HG03439 (cell line): ENCODE measurements at regions not wholly inside any gene's neighbourhood (a gene's known extent, or its start where the extent isn't known, plus 50 kb on each side); places are given as distances from the start of the nearest gene placed in this dataset.
A peak's percentile ranks its signal among the peaks of the same experiment; 100 is the strongest.

ENCODE experiments used
- ATAC-seq: cut with Tn5 transposase; IDR thresholded peaks from one replicate; pipeline ENCODE4 v1.9.1; 2021; ENCODE audit warnings: mild to moderate bottlenecking, moderate library complexity; ENCODE audit not compliant: unreplicated experiment

DNA sequence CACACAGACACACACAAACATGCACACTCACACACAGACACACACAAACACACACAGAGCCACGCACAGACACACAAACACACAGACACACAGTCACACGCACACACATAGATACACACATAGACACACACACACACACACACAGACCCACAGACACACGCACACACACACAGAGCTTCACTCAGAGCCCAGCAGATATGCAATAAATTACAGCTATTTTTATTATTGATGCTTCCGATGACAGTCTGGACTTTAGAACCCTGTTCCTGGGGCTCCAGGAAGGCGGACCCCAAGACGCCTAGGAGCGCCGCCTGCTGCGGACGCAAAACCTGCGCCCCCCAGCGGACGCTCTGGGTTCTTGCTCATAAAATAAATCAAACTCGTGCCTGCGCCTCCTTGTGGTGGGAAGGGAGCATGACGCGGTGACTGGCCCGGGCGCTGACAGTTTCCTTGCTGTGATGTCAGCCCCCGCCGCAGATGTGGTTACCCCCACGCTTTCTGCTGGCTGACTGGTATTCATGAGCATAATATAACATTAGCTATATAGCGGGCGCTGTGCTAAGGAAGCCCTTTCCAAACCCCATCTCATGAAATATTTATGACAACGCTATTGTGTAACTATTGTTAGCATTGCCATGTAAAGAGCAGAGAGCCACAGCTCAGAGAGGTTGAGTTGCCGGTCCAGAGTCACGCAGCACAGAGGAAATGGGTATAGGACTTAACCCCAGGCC is 64.4 kb upstream of the TM9SF2 start:
- ATAC-seq, result peak; percentile 47

DNA sequence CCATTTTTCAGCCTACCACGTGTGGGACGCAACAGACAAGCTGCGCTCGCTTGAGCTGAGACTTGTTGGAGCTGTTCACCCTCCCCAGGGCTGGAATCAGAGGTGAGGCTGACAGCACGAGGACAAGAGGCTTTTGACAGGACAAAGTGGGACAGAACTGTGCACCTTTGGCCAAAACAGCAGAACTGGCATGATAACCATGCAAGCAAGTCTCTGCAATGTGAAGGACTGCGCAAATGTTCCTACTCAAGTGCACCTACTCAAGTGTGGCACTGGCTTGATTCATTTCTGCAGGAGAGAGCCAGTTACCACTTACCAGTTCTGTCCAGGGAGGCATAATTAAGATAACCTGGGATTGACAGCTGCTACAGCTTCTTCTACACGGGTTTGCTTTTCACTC is 62.2 kb upstream of the TM9SF2 start:
- ATAC-seq, result no peak

DNA sequence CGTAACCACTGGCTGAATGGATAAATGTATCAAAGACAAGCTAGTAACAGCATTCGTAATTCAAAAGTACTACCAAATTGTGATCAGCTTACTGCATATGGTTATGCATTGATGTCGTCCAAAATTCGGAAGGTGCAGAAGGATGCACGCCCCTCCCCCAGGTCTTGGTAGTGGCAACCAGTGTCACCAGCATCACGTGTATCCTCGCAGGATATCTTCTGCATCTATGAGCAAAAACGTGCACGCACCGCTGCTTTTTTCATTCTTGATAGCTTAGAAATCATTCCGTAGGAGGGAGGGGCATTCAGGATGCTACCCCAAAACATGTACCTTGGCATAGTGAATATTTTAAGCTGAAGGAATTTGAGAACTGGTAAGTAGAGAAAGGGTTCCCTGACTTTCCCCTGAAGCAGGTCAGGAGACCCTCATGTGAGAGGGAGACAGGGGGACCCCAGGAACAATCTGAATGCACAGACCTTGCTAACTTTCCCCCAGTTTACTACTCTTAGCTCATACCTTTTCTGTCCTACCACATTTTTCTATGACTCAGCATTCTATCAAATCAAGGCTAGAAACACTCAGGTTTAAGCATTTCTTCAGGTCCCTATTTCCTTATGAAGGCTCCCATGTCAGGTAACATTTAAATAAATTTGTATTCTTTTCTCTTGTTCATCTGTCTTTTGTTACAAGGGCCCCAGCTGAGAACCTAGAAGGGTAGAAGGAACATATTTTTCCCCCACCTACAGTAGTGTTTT is 61.2 kb upstream of the TM9SF2 start:
- ATAC-seq, result no peak

DNA sequence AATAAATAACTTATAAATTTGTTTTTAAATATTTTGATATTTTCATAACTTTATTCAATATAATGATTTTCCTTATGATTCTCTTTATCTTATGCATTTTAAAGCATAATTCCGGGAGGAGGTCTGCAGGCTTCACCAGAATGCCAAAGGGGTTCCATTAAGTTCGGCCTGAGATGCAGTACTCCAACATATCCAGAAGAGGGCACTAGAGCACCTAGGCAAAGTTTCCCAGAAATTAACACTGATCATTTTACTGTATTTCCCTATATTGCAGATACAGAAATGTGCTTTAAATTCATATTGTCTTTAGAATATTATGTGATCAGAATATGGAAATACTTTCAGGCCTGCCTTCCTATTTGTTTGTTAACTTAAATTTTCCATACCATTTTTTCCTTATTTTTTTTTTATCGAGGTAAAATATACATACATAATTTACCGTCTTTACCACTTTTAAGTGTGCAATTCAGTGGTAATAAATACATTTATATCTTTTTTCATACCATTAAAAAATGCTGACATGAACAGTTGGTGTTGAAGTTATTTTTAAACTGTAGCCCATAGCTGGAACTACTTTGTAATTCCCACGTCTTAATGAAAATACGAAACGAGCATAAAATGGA is 58.9 kb upstream of the TM9SF2 start:
- ATAC-seq, result no peak

DNA sequence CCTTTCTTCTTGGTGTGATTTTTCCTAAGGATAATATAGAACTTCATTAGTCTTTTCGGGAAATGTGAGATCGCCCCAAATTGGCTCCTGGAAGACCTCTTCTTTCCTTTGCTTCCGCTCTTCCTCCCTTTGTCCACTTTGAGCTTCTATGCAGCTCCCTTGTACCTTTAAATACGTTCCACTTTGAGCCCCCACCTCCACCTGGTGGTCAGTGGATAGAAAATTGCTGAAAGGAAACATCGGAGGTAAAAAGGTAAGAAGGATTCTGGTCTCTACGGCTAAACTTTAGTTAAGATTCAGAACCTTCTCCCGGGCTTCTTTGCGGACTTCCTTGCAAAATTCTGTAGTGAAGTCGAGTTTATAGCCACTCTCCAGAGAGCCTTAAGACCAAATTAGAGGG is 55.0 kb upstream of the TM9SF2 start:
- no peak for ATAC-seq

DNA sequence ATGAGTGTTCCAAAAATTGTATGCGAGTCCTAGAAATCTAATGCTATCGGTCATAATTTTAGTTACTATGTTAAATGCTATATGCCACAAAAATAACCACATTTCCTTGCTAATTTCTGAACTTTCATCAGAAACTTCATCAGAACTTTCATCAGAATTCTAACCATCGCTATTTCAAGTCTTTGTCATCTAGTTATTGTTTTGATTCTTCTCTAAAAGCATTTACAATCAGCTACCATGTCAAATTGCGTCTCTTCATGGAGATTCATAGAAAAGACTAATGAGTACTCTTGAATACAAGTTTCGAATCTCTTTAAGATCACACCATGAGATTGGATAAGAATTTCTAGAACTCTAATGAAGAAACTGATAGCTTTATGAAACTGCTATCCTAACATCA is 52.7 kb upstream of the TM9SF2 start:
- no peak for ATAC-seq

DNA sequence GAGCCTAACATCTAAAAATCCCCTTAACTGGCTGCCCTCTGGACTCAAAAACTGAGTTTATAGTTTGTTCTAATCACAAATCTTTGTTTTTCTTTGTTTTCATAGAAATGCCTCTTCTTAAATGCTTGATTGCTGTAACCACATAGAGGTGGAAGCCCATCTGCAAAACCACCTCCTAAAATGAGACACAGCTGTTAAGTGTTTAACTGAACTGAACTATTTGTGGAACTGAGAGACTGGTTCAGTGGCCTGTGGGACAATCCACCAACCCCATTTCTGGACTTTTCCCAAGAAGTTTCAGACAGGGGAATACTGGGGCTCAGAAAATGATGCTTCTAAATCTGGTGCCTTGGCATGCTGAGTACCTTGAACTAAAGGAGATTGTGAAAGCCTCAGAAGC is 50.9 kb upstream of the TM9SF2 start:
- ATAC-seq, result no peak
